Stimulated activated naive CD8-positive, alpha-beta T cell treated with anti-CD3 and anti-CD28 coated beads, Interleukin-15, amount 100 ng/mL, for 72 hours (primary cell): ENCODE measurements at regions not wholly inside any gene's neighbourhood (a gene's known extent, or its start where the extent isn't known, plus 50 kb on each side); places are given as distances from the start of the nearest gene placed in this dataset.
"Not testable (repeated sequence)": the region's sequence is repeated elsewhere in the genome, so short reads cannot be mapped to it uniquely, and the experiment has no call there.

Experiments used
- ATAC-seq: fragments of 150-1000 bp; cut with Tn5 transposase; 2 replicates; pipeline ENCODE4 v1.10.0; 2021; ENCODE audit warnings: mild to moderate bottlenecking, moderate library complexity
- DNase-seq, 2 donors: peaks; one replicate each; pipeline ENCODE4 v3.0.0; 2021 to 2022
- H3K27ac Mint-ChIP-seq, 2 donors: one replicate each; pipeline ENCODE4 v1.8.0; 2022; ENCODE audit warnings: mild to moderate bottlenecking in 2 of 2, mixed read lengths in 2 of 2, moderate library complexity in 2 of 2
- H3K27me3 Mint-ChIP-seq: one replicate; pipeline ENCODE4 v1.8.0; 2022; ENCODE audit warnings: mixed read lengths
- H3K4me1 Mint-ChIP-seq: one replicate; pipeline ENCODE4 v1.8.0; 2022; ENCODE audit warnings: mild to moderate bottlenecking, mixed read lengths
- H3K4me3 Mint-ChIP-seq, 2 donors: one replicate each; pipeline ENCODE4 v1.8.0; 2022; ENCODE audit warnings: mild to moderate bottlenecking in 2 of 2, mixed read lengths in 2 of 2, moderate library complexity in 1 of 2
- H3K9me3 Mint-ChIP-seq, 2 donors: one replicate each; pipeline ENCODE4 v1.8.0; 2022; ENCODE audit warnings: mixed read lengths in 2 of 2

DNA sequence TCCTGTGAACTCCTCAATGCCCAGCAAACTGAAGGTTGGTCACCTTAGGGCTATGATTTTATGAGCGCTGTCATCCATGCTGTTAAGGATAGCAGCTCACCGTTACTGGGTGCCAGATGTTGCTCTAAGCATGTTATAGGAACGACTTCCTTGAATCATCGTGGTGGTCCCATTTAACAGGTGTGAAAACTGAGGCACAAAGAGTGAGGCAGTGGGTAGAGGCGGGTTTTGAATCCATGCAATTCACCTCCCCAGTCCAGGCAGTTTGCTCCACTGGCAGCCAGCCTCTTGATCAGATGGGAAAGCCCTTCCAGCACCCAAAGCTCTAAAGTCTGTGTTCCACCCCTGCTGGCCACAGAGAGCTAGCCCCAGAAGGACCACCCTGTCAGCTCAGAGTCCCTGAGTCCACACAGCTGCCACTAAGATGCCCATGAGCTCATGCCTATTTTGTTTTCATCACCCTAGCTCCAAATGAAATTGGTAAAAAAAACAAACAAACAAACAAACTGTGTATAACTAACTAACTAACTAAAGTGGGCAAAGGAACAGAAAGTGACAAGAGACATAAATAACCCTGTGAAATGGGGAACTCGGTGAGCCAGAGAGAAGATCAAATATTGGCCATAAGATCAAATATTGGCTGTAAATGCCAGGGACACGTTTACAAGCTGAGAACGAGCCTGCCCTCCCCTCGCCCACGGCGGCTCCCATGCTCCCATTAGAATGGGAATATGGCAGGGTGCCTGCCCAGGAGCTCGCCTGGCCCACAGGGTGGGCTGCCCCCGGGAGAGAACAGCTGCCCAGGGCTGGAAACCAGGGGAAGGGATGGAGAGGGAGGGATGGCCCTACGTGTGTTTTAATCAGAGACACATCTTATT, 72.3 kb upstream of the RFLNA start:
- Mint-ChIP-seq H3K27me3 (peaks cover 28% of the 10 kb centered on the region), H3K27ac (no peak overlapping the region), H3K4me1 (peaks cover 18% of the 10 kb centered on the region), H3K4me3 (no peak overlapping the region), H3K9me3 (peaks cover 4 to 18% of the 10 kb centered on the region in 2 donors)
- ATAC-seq (no peak), DNase-seq (no peak)

DNA sequence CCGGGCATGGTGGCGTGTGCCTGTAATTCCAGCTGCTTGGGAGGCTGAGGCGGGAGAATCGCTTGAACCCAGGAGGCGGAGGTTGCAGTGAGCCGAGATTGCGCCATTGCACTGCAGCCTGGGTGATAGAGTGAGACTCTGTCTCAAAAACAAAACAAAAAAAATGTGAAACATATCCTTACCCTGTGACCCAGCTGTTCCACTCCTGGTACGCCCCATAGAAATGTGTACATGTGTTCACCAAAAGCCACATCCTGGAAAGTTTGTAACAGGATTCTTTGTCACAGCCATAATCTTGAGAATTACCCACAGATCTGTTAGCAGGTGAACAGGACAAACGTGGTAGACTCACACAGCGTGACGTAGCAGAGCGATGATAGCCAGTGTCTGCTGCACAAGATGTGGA, 71.2 kb upstream of the RFLNA start:
- not testable (repeated sequence) for H3K27ac Mint-ChIP-seq
- Mint-ChIP-seq H3K9me3 (peaks cover 4 to 18% of the 10 kb centered on the region in 2 donors), H3K27me3 (peaks cover 39% of the 10 kb centered on the region), H3K4me3 (peak overlapping the region in 1 of 2 donors; percentile 13), H3K4me1 (peaks cover 28% of the 10 kb centered on the region)
- DNase-seq = peak; percentile 33 to 53
- peak; percentile 89 for ATAC-seq

DNA sequence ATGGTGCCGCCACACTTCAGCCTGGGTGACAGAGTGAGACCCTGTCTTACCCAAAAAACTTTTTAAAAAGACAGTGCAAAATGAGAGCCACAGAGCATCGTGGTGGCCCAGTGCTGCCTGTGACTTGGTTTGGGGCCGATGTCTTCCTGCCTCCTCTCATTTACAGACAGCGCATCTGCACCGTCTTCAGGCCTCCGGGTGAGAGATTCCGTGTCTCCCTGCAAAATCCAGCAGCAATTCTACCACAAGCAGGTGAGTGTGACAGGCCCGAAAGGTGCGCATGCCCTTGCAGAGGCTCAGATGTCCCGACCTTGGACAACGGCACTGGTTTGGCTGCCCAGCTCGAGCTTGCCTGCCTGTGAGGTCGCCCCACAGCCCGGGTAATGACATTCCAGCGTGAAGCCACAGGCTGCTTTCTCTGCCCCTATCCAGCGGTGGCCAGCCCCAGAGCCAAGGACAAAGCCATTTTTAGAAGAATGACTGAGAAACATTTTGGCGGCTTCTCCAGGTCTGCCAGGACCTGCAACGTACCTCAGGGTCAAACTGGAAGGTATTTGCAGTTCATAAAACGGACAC, 70.3 kb upstream of the RFLNA start:
- no peak for DNase-seq
- Mint-ChIP-seq H3K27ac (no peak overlapping the region), H3K9me3 (peaks cover 4 to 13% of the 10 kb centered on the region in 2 donors), H3K4me3 (no peak overlapping the region), H3K27me3 (peaks cover 40% of the 10 kb centered on the region), H3K4me1 (peaks cover 28% of the 10 kb centered on the region)
- no peak for ATAC-seq

- H3K9me3 Mint-ChIP-seq = peaks cover 8 to 9% of the 10 kb centered on the region in 2 donors
- H3K27me3 Mint-ChIP-seq = peaks cover 44% of the 10 kb centered on the region
- no peak overlapping the region for H3K27ac Mint-ChIP-seq
- DNase-seq (no peak), ATAC-seq (no peak)
- peaks cover 28% of the 10 kb centered on the region for H3K4me1 Mint-ChIP-seq
- no peak overlapping the region for H3K4me3 Mint-ChIP-seq
Observed at GRCh38 chr12:124225730-124226129, 69.2 kb upstream of the RFLNA start.

GRCh38 chr12:124227951-124228711, 66.8 kb upstream of the RFLNA start:
- peaks cover 27% of the 10 kb centered on the region for H3K4me1 Mint-ChIP-seq
- peaks cover 10 to 11% of the 10 kb centered on the region in 2 donors for H3K9me3 Mint-ChIP-seq
- DNase-seq (peak; percentile 31 to 50), ATAC-seq (peak; percentile 66)
- peak overlapping the region; percentile 82 to 97 for H3K27ac Mint-ChIP-seq
- H3K4me3 Mint-ChIP-seq = peak overlapping the region in 1 of 2 donors; percentile 55
- H3K27me3 Mint-ChIP-seq = peaks cover 43% of the 10 kb centered on the region

DNA sequence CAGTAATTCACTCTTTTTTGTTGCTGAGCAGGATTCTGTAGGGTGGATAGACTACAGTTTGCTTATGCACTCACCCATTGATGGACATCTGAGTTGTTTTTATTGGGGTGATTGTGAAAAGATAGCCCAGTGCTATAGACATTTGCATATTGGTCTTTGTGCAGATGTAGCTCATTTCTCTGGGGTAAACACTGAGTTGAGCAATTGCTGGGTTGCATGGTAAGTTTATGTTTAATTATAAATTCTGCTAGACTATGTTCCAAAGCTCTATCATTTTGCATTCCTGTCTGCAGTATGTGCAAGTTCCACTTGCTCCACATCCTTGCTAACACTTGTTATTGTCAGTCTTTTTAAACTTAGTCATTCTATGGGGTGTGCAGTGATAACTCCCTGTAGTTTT, 65.4 kb upstream of the RFLNA start:
- H3K27ac Mint-ChIP-seq = no peak overlapping the region
- DNase-seq = no peak
- H3K4me1 Mint-ChIP-seq = peaks cover 15% of the 10 kb centered on the region
- no peak for ATAC-seq
- H3K9me3 Mint-ChIP-seq = peaks cover 10 to 11% of the 10 kb centered on the region in 2 donors
- H3K4me3 Mint-ChIP-seq = no peak overlapping the region
- peaks cover 36% of the 10 kb centered on the region for H3K27me3 Mint-ChIP-seq

DNA sequence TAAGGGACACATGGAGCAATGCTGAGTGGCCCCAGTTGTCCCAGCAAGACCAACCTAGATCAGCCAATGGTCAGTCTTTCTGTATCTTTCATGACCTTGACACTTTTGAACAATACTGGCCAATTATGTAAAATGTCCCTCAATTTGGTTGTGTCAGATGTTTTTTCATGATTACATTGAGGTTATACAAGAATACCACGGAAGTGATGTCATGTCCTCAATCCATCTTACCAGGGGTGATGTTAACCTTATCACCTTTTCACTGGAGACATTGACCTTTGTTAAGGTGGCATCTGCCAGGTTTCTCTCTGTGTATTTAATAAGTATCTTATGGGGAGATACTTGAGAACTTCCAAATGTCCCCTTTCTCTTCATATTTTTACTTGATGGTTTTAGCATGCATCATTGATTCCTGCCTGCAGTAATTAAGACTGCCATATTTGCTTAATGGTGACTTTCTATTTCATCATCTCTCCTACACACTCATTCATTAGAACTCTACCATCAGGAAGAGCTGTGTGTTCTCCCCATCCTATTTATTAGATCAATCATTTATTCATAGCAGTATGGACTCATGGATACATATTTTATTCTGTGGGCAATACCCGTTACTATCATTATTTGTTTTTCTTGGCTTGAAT, 64.7 kb upstream of the RFLNA start:
- ATAC-seq = no peak
- Mint-ChIP-seq H3K9me3 (peaks cover 16 to 19% of the 10 kb centered on the region in 2 donors), H3K27me3 (peaks cover 36% of the 10 kb centered on the region), H3K4me1 (peaks cover 15% of the 10 kb centered on the region), H3K4me3 (no peak overlapping the region), H3K27ac (no peak overlapping the region)
- DNase-seq = no peak

DNA sequence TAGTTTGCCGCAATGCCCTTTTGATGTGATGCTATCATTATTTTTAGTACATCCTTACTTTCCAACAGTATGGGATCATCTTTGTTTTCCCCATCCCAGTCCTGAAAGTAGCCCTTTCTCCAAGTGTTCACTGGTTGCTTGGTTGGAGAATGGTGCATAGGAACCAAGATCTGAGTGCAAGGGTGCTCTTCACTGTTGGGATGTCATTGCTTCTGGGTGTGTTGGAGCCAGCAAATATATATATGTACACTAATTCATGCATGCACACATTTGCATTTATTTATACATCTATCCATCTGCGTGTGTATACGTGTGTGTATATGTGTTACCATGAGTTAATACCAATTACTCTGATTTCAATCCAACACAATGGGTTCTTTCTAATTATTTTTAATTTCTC, 64.1 kb upstream of the RFLNA start:
- H3K27ac Mint-ChIP-seq = peak overlapping the region in 1 of 2 donors; percentile 17
- H3K4me3 Mint-ChIP-seq = no peak overlapping the region
- DNase-seq (no peak), ATAC-seq (no peak)
- peaks cover 16 to 20% of the 10 kb centered on the region in 2 donors for H3K9me3 Mint-ChIP-seq
- H3K4me1 Mint-ChIP-seq = peaks cover 15% of the 10 kb centered on the region
- H3K27me3 Mint-ChIP-seq = peaks cover 36% of the 10 kb centered on the region

- H3K4me3 Mint-ChIP-seq = no peak overlapping the region
- no peak for DNase-seq
- peaks cover 16 to 20% of the 10 kb centered on the region in 2 donors for H3K9me3 Mint-ChIP-seq
- H3K27ac Mint-ChIP-seq = no peak overlapping the region
- H3K27me3 Mint-ChIP-seq = peaks cover 28% of the 10 kb centered on the region
- peaks cover 15% of the 10 kb centered on the region for H3K4me1 Mint-ChIP-seq
- ATAC-seq = no peak
Observed at GRCh38 chr12:124231980-124232653, 62.8 kb upstream of the RFLNA start.

- Mint-ChIP-seq H3K4me1 (peaks cover 10% of the 10 kb centered on the region), H3K27ac (no peak overlapping the region), H3K9me3 (peaks cover 16 to 20% of the 10 kb centered on the region in 2 donors), H3K4me3 (no peak overlapping the region), H3K27me3 (peaks cover 23% of the 10 kb centered on the region)
- DNase-seq (no peak), ATAC-seq (no peak)
Observed at GRCh38 chr12:124232654-124232987, 62.3 kb upstream of the RFLNA start.

DNA sequence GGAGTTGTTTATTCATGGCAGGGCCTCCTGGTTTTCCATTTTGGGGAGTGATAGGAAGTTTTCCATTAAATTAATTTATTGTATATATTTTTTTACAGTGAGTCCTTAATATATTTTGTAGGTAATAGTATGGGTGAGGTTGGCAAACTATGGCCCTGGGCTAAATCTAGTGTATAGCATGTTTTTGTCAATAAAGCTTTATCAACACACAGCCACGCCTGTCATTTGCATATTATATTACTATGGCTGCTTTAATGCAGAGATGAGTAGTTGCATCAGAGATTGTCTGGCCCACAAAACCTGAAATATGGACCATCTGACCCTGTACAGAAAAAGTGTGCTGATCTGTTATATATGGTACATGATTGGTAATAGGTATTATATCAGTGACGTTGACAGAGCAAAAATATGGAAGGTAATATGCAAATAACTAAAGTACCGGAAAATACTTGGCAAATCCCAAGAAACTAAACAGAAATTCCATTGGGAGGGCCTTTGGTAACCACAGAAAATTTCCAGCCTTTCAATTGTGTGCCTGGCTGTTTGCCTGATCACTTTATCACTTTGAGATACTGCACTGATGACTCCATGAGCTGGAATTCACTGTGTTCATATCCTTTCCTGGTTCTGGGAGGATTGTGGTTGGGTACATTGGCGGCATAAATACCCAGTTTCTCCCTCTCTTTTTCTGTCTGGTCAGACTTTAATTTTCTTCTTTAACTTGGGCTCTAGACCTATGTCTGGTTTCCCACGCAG, 61.7 kb upstream of the RFLNA start:
- DNase-seq (no peak), ATAC-seq (no peak)
- Mint-ChIP-seq H3K4me1 (peaks cover 4% of the 10 kb centered on the region), H3K4me3 (no peak overlapping the region), H3K27ac (no peak overlapping the region), H3K9me3 (peaks cover 16 to 20% of the 10 kb centered on the region in 2 donors), H3K27me3 (peaks cover 17% of the 10 kb centered on the region)

- Mint-ChIP-seq H3K4me3 (no peak overlapping the region), H3K4me1 (no peaks in the 10 kb centered on the region), H3K27ac (no peak overlapping the region), H3K27me3 (peaks cover 12% of the 10 kb centered on the region), H3K9me3 (peaks cover 16 to 20% of the 10 kb centered on the region in 2 donors)
- ATAC-seq (no peak), DNase-seq (no peak)
Observed at GRCh38 chr12:124233846-124234640, 60.9 kb upstream of the RFLNA start.

- H3K9me3 Mint-ChIP-seq = peaks cover 6 to 9% of the 10 kb centered on the region in 2 donors
- ATAC-seq (no peak), DNase-seq (no peak)
- H3K27me3 Mint-ChIP-seq = no peaks in the 10 kb centered on the region
- H3K4me1 Mint-ChIP-seq = no peaks in the 10 kb centered on the region
- no peak overlapping the region for H3K27ac Mint-ChIP-seq
- H3K4me3 Mint-ChIP-seq = no peak overlapping the region
Observed at GRCh38 chr12:124236625-124237031, 58.3 kb upstream of the RFLNA start.

- Mint-ChIP-seq H3K4me1 (no peaks in the 10 kb centered on the region), H3K4me3 (no peak overlapping the region), H3K27me3 (no peaks in the 10 kb centered on the region), H3K9me3 (peaks cover 6 to 9% of the 10 kb centered on the region in 2 donors), H3K27ac (no peak overlapping the region)
- DNase-seq (no peak), ATAC-seq (no peak)
Observed at GRCh38 chr12:124238886-124239285, 56.0 kb upstream of the RFLNA start.
